ENCODE measurements at regions not wholly inside any gene's neighbourhood (a gene's known extent, or its start where the extent isn't known, plus 50 kb on each side); places are given as distances from the start of the nearest gene placed in this dataset.

DNA sequence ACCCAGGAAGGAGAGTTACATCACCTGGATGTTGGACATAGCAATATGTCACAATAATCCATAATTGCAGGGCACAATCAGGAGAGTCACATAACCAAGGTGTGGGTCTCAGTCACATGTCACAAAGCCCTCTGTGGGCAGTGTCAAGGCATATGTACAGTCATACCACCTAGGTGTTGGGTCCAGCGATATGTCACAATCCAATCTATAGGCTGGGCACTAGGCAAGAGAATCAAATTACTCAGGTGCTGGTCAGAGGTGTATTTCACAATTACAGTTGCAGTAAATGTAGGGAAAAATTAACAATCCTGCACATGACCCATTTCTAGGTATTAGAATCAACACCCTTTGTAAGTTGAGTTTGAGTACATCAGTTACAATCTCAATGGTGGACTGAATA lies 126.2 kb upstream of the ZNF91 start:
- H3K4me3 ChIP-seq (ENCODE audit: low read length): no peak overlapping the region
- H3K4me1 Mint-ChIP-seq: no peaks in the 10 kb centered on the region
- TF ChIP-seq, protein P1, sequence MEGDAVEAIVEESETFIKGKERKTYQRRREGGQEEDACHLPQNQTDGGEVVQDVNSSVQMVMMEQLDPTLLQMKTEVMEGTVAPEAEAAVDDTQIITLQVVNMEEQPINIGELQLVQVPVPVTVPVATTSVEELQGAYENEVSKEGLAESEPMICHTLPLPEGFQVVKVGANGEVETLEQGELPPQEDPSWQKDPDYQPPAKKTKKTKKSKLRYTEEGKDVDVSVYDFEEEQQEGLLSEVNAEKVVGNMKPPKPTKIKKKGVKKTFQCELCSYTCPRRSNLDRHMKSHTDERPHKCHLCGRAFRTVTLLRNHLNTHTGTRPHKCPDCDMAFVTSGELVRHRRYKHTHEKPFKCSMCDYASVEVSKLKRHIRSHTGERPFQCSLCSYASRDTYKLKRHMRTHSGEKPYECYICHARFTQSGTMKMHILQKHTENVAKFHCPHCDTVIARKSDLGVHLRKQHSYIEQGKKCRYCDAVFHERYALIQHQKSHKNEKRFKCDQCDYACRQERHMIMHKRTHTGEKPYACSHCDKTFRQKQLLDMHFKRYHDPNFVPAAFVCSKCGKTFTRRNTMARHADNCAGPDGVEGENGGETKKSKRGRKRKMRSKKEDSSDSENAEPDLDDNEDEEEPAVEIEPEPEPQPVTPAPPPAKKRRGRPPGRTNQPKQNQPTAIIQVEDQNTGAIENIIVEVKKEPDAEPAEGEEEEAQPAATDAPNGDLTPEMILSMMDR (IDR thresholded peaks at IDR 0.05): no peak
- 92% methylated on average over 1 of the region's 1 CpG for WGBS (ENCODE audit: insufficient coverage)
- peaks cover 6% of the 10 kb centered on the region for H3K9me3 ChIP-seq (ENCODE audit: control insufficient read depth, insufficient read depth, low read length)
- peaks cover 20 to 26% of the 10 kb centered on the region in 2 donors for H3K9me3 Mint-ChIP-seq
- no peaks in the 10 kb centered on the region for H3K36me3 ChIP-seq (ENCODE audit: control insufficient read depth, insufficient read depth, low read length)
- no peak overlapping the region for H3K27ac Mint-ChIP-seq
- DNase-seq (no peak), ATAC-seq (no peak)
- H3K27ac ChIP-seq (ENCODE audit: low read length): no peak overlapping the region
- no peaks in the 10 kb centered on the region for H3K27me3 ChIP-seq (ENCODE audit: control insufficient read depth, insufficient read depth, low read length)
- intact Hi-C loops (cut with micrococcal nuclease): no loop called here
- no peaks in the 10 kb centered on the region for H3K36me3 Mint-ChIP-seq
- no peak overlapping the region for H3K4me3 Mint-ChIP-seq
- H3K4me1 ChIP-seq (ENCODE audit: control insufficient read depth, insufficient read depth, low read length): no peaks in the 10 kb centered on the region
- H3K27me3 Mint-ChIP-seq (ENCODE audit: low read depth in 2 of 2): no peaks in the 10 kb centered on the region

DNA sequence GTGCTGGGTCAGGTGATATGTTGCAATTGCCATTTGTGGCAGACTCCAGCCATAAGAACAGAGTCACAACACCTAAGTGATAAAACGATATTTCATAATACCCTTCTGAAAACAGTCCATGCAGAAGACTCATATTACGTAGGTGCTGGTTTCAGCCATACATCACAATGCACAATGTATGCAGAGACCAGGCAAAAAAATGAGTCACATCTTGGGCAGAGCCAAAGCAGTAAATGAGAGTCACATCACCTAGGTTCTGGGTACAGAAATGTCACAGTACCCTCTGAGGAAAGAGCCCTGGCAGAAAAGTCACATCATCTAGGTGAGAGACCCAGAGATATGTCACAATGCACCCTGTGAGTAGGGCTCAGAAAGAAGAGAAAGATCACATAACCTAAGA lies 125.2 kb upstream of the ZNF91 start:
- Mint-ChIP-seq H3K4me3 (no peak overlapping the region), H3K4me1 (no peaks in the 10 kb centered on the region), H3K36me3 (no peaks in the 10 kb centered on the region), H3K27ac (no peak overlapping the region), H3K9me3 (peaks cover 17 to 21% of the 10 kb centered on the region in 2 donors), H3K27me3 (ENCODE audit: low read depth in 2 of 2) (no peaks in the 10 kb centered on the region)
- TF ChIP-seq, protein P1 (IDR thresholded peaks at IDR 0.05): no peak
- Histone ChIP-seq H3K27ac (ENCODE audit: low read length) (no peak overlapping the region), H3K9me3 (ENCODE audit: control insufficient read depth, insufficient read depth, low read length) (peaks cover 9% of the 10 kb centered on the region), H3K36me3 (ENCODE audit: control insufficient read depth, insufficient read depth, low read length) (no peaks in the 10 kb centered on the region), H3K4me1 (ENCODE audit: control insufficient read depth, insufficient read depth, low read length) (no peaks in the 10 kb centered on the region), H3K4me3 (ENCODE audit: low read length) (no peak overlapping the region), H3K27me3 (ENCODE audit: control insufficient read depth, insufficient read depth, low read length) (no peaks in the 10 kb centered on the region)
- no peak for ATAC-seq
- 92% methylated on average over 2 of the region's 2 CpGs for WGBS (ENCODE audit: insufficient coverage)
- intact Hi-C loops (cut with micrococcal nuclease): no loop called here
- no peak for DNase-seq

DNA sequence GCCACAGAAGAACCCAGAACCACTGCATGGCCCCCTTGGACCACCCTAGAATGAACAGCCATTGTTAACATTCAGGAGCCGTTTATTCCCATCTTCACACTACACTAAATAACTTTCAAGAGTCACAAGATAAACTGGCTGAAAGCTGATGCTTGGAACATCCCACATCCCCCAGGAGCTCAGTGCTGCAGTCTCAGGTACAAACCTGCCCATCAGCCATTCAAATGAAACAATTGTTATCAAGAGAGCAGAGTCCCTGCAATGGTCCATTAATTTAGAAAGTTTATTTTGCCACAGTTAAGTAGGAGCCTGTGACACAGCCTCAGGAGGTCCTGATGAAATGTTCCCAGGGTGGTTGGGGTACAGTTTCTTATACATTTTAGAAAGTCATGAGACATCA lies 123.8 kb upstream of the ZNF91 start:
- H3K9me3 Mint-ChIP-seq: peaks cover 17 to 22% of the 10 kb centered on the region in 2 donors
- no peak for ATAC-seq

DNA sequence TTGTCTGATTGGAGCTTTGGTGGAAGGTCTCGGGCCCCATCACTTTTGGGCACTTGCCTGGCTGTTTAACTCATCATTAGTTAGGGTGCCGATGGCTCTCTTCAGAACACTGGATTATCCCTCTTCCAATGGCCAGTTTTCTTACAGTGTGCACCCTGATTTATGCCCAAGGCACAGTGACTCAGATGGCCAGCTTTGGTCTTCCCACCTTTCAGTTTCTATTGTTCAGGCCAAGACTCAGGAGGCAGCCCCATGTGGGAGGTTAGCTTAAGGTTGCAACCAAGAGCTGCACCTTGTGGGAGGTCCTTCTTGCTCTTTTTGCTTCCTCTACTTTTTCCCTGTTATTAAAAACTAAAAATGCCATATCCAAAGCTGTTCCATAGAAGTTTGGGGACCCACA lies 121.0 kb upstream of the ZNF91 start:
- no peaks in the 10 kb centered on the region for H3K36me3 Mint-ChIP-seq
- intact Hi-C loops (cut with micrococcal nuclease): no loop called here
- Histone ChIP-seq H3K36me3 (ENCODE audit: control insufficient read depth, insufficient read depth, low read length) (no peaks in the 10 kb centered on the region), H3K4me3 (ENCODE audit: low read length) (no peak overlapping the region), H3K9me3 (ENCODE audit: control insufficient read depth, insufficient read depth, low read length) (peaks cover 10% of the 10 kb centered on the region), H3K4me1 (ENCODE audit: control insufficient read depth, insufficient read depth, low read length) (no peaks in the 10 kb centered on the region), H3K27ac (ENCODE audit: low read length) (no peak overlapping the region), H3K27me3 (ENCODE audit: control insufficient read depth, insufficient read depth, low read length) (no peaks in the 10 kb centered on the region)
- no peak overlapping the region for H3K27ac Mint-ChIP-seq
- H3K4me1 Mint-ChIP-seq: no peaks in the 10 kb centered on the region
- DNase-seq (no peak), ATAC-seq (no peak)
- H3K27me3 Mint-ChIP-seq (ENCODE audit: low read depth in 2 of 2): no peaks in the 10 kb centered on the region
- peaks cover 12 to 22% of the 10 kb centered on the region in 2 donors for H3K9me3 Mint-ChIP-seq
- no peak overlapping the region for H3K4me3 Mint-ChIP-seq
- whole genome bisulfite sequencing (ENCODE audit: insufficient coverage): 86% methylated on average over 2 of the region's 2 CpGs
- TF ChIP-seq, protein P1 (IDR thresholded peaks at IDR 0.05): no peak

More for the DNA sequence above, 123.8 kb upstream of the ZNF91 start:
- H3K27me3 ChIP-seq (ENCODE audit: control insufficient read depth, insufficient read depth, low read length): no peaks in the 10 kb centered on the region
- no peak overlapping the region for H3K4me3 ChIP-seq (ENCODE audit: low read length)
- Mint-ChIP-seq H3K36me3 (no peaks in the 10 kb centered on the region), H3K4me3 (no peak overlapping the region), H3K27ac (no peak overlapping the region), H3K27me3 (ENCODE audit: low read depth in 2 of 2) (no peaks in the 10 kb centered on the region), H3K4me1 (no peaks in the 10 kb centered on the region)
- H3K4me1 ChIP-seq (ENCODE audit: control insufficient read depth, insufficient read depth, low read length): no peaks in the 10 kb centered on the region
- no peak overlapping the region for H3K27ac ChIP-seq (ENCODE audit: low read length)
- TF ChIP-seq, protein P1 (IDR thresholded peaks at IDR 0.05): no peak
- no peaks in the 10 kb centered on the region for H3K36me3 ChIP-seq (ENCODE audit: control insufficient read depth, insufficient read depth, low read length)
- no peak for DNase-seq
- intact Hi-C loops (cut with micrococcal nuclease): no loop called here
- 81% methylated on average over 1 of the region's 1 CpG for WGBS (ENCODE audit: insufficient coverage)
- peaks cover 6% of the 10 kb centered on the region for H3K9me3 ChIP-seq (ENCODE audit: control insufficient read depth, insufficient read depth, low read length)
